Activated CD4-positive, alpha-beta T cell treated with anti-CD3 and anti-CD28 coated beads for 24 hours (primary cell): ENCODE measurements at regions not wholly inside any gene's neighbourhood (a gene's known extent, or its start where the extent isn't known, plus 50 kb on each side); places are given as distances from the start of the nearest gene placed in this dataset.
"Not testable (repeated sequence)": the region's sequence is repeated elsewhere in the genome, so short reads cannot be mapped to it uniquely, and the experiment has no call there.

Source experiments
- DNase-seq, 2 donors: peaks; one replicate each; pipeline ENCODE4 v3.0.0-alpha.2; 2020; ENCODE audit warnings: low read depth in 2 of 2

DNA sequence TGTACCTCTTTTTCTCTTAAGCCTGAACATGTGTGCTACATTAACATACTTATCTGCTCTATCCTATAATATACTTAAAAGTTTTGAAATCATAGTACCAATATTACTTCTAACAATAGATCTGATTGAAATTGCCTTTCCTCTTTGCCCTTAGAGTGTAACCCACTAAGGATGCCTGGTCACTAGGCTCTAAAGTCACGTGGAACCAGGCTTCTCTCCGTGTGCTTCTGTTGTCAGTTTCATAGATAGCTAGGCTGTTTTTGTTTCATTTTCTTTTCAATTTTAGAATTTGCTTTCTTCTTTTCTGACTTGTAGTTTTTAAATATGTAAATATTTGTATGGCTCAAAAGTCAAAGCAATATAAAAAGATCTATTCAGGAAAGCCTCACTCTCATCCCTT, 100.5 kb upstream of the PZP start:
- not testable (repeated sequence) for DNase-seq

DNA sequence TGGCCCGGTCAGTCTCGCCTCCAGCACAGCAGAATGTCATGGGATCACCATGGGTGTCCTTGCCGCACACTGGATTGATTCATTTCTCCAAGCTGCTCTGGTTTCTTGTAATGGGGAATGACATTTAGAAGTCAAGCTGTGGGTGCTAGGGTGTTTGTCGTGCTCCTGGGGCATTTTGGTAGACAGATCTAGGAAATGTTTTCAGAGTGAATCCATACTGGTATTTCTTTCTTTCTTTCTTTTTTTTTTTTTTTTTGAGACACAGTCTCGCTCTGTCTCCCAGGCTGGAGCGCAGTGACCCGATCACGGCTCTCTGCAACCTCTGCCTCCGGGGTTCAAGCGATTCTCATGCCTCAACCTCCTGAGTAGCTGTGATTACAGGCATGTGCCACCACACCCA, 100.0 kb upstream of the PZP start:
- not testable (repeated sequence) for DNase-seq

- not testable (repeated sequence) for DNase-seq
Measured at GRCh38 chr12:9307255-9307654, 99.1 kb upstream of the PZP start.

GRCh38 chr12:9306004-9306403, 97.8 kb upstream of the PZP start:
- DNase-seq = not testable (repeated sequence)

DNA sequence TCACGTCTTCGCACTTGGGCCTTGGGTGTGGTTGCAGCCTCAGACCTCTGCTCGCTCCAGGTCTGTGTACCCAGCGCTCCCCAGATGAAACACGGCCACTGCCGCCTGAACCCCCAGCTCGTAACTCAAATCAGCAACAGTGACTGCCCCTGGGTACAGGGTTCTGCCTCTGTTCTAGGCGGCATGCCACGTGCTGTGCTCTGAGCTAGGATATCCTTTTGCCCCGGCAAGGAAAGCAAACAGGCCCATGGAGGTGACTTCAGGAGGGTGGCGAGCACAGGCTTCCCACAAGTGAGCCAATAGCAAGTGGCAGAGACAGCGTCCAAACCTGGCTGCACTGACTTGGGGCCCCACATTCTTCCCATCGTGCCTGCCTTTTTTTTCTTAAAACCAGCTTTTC, 96.3 kb upstream of the PZP start:
- not testable (repeated sequence) for DNase-seq

DNA sequence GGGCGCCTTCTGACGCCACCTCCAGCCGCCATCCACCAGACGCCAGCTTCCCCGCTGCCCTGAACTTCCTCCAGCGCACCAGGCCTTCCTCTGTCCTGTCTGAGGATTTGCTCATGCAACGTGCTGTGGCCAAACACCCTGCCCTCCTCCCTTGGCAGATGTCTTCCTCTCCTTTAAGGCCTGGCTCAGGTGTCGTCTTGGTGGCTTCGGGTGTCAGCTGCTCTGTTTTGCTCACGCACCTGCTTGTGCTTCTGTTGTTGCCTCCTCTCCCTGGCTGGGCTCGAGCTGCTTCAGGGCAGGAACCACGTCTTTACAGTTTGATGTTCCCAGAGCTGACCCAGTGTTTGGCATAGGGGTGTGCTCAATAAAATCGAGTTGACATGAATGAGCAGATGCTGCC, 87.7 kb upstream of the PZP start:
- not testable (repeated sequence) for DNase-seq

GRCh38 chr12:9294072-9294620, 86.0 kb upstream of the PZP start:
- DNase-seq = not testable (repeated sequence)

DNA sequence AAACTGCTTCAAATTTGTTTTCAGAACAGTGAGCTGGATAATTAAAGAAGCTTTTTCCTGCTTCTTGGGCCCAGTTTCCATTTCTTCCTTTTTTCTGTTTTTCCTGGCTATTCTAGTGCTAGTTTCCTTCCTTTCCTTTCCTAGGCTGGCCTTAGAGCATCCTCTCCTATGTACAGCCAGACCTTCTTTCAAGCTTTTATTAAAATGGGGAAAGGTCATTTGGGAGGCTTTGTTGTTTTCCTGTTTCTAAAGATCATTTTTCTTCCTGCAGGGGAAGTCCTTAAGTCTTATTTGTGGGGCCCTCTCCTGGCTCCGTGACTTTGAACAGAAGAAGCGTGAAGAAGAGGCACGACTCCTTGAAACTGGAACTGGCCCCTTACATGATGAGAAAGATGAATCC, 85.2 kb upstream of the PZP start:
- not testable (repeated sequence) for DNase-seq

- not testable (repeated sequence) for DNase-seq
Measured at GRCh38 chr12:9289984-9290383, 81.8 kb upstream of the PZP start.

DNA sequence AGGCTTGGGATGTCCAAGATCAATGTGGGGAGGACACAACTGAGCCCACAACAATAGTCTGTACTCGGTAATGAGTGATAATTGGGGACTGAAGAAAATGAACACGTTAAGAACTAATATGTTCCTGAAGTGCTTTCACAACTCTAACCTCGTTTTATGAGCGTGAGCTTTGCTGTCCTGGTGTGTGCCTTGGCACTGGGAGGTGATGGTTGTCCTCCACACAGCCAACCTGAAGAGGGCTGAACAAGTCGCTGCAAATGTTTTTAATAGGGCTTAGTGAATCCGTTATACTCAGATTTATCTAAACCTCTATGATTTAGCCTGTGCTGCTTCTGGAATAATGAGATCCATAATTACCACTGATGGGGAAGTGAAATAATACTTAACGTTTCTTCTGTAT, 76.5 kb upstream of the PZP start:
- not testable (repeated sequence) for DNase-seq

- not testable (repeated sequence) for DNase-seq
Measured at GRCh38 chr12:9284197-9284596, 76.0 kb upstream of the PZP start.

DNA sequence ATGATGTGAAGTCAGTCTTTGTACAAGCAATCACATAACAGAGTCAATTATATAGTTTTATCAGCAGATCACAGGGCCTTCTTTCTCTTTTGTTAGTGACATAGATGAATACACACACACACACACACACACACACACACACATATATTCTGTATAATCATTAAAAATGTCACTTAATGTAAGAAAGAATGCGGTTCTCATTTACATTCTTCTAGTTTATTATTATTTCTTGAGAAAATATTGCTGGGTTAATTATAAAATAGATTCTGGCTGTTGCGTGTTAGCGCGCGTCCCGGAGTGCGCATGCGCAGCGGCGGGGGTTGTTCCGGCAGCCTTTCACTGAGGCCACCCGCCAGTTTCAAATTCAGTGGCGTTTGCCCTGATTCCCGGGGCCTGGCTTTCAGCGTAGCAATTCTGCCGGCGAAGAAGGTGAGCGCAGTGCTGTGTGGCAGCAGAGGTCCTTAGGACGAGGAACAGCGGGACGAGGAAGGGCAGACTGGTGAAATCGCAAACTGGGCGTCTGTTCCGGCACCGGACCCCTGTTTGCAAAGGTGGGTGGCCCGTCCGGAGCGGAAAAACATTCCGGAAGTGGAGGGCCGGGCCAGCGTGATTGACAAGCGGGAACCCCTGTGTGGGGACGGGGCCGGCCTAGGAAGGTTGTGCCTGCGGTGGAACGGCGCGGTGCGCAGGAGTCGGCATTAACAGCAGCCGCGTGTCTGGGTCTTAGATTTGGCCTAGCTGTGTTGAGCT, 75.3 kb upstream of the PZP start:
- DNase-seq = peak; percentile 41 to 58

- no peak for DNase-seq
Measured at GRCh38 chr12:9276990-9277389, 68.8 kb upstream of the PZP start.

DNA sequence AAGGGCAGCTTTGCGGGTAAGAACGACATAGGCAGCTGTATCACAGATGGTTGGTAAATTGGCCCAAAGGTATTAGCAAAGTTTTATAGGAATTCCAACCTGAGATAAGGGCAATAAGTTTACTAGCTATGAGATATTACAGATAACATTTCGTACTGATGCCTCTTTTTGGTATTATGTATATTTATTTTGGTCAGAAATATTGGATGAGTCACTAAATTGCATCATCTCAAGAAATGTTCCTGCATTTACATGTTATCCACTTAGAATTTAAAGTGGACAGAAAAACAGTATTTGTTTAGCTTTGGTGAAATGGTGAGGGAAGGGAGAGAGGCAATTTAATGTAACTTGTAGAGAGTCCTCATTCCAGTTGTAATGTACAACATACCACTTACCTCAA, 65.1 kb upstream of the PZP start:
- no peak for DNase-seq

DNA sequence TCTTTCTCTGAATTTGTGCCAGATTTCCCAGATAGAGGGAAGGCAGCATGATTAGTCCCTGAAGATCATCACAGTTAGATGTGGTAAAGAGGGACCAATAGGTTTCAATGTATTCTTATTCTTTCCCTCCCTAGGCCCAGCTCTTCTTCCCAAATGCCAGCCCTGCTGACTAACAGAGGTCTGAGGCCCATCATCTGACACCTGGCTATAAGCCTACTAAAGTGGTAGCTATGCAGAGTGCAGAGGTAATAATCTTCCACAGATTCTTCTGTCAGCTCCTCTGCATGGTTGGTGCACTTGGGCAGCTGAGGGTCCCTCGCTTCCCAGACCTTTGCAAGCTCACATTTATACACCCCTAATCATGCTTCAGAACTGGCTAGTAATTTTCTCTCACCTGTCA, 63.7 kb upstream of the PZP start:
- no peak for DNase-seq

GRCh38 chr12:9264546-9264945, 56.4 kb upstream of the PZP start:
- no peak for DNase-seq

DNA sequence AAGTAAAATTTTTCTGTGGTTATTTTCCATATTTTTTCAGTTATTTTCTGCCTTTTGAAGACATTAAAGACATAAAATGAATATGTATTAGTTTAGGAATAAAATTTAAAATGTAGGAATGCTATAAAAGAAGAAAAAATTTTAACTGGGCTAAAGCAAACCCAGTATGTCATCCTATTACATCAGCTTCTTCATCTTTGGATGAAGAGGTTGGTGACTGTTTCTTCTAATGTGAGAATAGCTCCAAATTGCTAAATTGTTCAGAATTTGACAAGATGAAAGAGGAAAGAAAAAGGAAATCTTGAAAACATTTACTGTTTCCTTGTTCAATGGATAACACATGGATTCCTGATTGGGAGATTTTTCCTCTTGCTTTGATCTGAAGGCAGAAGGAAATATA, 52.7 kb upstream of the PZP start:
- DNase-seq = no peak

- no peak for DNase-seq
Measured at GRCh38 chr12:9258676-9259075, 50.5 kb upstream of the PZP start.
